ENCODE measurements at regions not wholly inside any gene's neighbourhood (a gene's known extent, or its start where the extent isn't known, plus 50 kb on each side); places are given as distances from the start of the nearest gene placed in this dataset.

DNA sequence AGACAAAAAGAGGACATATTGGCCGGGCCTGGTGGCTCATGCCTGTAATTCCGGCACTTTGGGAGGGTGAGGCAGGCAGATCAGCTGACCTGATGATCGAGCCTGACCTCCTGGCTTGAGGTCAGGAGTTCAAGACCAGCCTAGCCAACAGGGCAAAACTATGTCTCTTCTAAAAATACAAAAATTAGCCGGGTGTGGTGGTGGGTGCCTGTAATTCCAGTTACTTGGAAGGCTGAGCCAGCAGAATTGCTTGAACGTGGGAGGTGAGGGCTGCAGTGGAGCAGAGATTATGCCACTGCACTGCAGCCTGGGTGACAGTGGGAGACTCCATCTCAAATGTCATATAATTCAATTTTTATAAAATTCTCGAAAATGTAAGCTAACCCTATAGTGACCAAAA lies 84.5 kb downstream of the SEMA4F start:
- Histone ChIP-seq H3K79me2 (ENCODE audit: low read length) (no peaks in the 10 kb centered on the region), H3K4me3 (ENCODE audit: low read length) (no peak overlapping the region), H3K27ac (ENCODE audit: low read length) (no peak overlapping the region), H3K4me1 (ENCODE audit: insufficient read depth, low read length) (peaks cover 62% of the 10 kb centered on the region), H3F3A (ENCODE audit: low read length, unreplicated experiment) (peaks cover 17% of the 10 kb centered on the region), H3K9me3 (ENCODE audit: low read length) (peaks cover 5% of the 10 kb centered on the region; the same call in 1 of the 2 replicates), H3K9ac (ENCODE audit: low read length) (no peak overlapping the region), H4K20me1 (ENCODE audit: low read length) (no peaks in the 10 kb centered on the region), H3K36me3 (ENCODE audit: low read depth, low read length) (peaks cover 5% of the 10 kb centered on the region; the same call in 1 of the 2 replicates), H3K4me2 (ENCODE audit: low read length) (peak overlapping the region; percentile 57), H3K27me3 (ENCODE audit: low read length) (no peaks in the 10 kb centered on the region), H3K9me2 (replicated peaks; ENCODE audit: low read length) (no peaks in the 10 kb centered on the region), H2AFZ (ENCODE audit: low read length) (no peak overlapping the region)
- POLR2A ChIA-PET (ENCODE audit: unreplicated experiment) = no interaction called here
- TF ChIP-seq EZH2phosphoT487 (IDR thresholded peaks at IDR 0.05; ENCODE audit: borderline replicate concordance, low read length) (no peak), EZH2 (IDR thresholded peaks at IDR 0.05; ENCODE audit: low read length, unreplicated experiment) (no peak)
- TF ChIP-seq, protein P1, sequence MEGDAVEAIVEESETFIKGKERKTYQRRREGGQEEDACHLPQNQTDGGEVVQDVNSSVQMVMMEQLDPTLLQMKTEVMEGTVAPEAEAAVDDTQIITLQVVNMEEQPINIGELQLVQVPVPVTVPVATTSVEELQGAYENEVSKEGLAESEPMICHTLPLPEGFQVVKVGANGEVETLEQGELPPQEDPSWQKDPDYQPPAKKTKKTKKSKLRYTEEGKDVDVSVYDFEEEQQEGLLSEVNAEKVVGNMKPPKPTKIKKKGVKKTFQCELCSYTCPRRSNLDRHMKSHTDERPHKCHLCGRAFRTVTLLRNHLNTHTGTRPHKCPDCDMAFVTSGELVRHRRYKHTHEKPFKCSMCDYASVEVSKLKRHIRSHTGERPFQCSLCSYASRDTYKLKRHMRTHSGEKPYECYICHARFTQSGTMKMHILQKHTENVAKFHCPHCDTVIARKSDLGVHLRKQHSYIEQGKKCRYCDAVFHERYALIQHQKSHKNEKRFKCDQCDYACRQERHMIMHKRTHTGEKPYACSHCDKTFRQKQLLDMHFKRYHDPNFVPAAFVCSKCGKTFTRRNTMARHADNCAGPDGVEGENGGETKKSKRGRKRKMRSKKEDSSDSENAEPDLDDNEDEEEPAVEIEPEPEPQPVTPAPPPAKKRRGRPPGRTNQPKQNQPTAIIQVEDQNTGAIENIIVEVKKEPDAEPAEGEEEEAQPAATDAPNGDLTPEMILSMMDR (conservative IDR thresholded peaks at IDR 0.05; ENCODE audit: low read depth, low read length) = no peak
- CTCF ChIA-PET = no interaction called here
- DNase-seq (no peak), ATAC-seq (no peak)
- no TSS peak for BruUV-seq (replicated peaks)
- intact Hi-C loops (cut with micrococcal nuclease) = loop anchor here (2.0 kb wide), 1 partner anchor 20 kb away; no protein-coding TSS in a partner anchor

DNA sequence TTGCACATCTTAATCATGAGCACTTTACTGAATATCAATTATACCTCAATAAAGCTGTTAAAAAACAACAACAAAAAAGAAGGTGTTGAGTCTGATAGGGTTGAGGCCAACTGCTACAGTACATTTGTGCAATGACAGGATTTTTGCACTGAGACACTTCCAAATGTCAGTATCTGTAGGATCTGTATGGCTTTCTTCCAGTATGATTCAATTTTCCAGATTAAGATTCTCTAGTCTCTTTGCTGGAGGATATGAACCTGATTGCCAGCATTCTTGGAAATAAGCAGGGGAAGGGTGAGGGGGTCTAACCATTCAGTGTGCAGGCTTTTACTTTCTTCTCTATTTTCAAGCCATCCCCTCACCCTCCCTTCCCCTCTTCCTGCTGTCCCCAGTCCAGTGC lies 85.1 kb downstream of the SEMA4F start:
- Histone ChIP-seq H3K36me3 (ENCODE audit: low read depth, low read length) (peaks cover 5% of the 10 kb centered on the region; the same call in 1 of the 2 replicates), H4K20me1 (ENCODE audit: low read length) (no peaks in the 10 kb centered on the region), H3F3A (ENCODE audit: low read length, unreplicated experiment) (peaks cover 17% of the 10 kb centered on the region), H2AFZ (ENCODE audit: low read length) (no peak overlapping the region), H3K9ac (ENCODE audit: low read length) (no peak overlapping the region), H3K9me3 (ENCODE audit: low read length) (peaks cover 5% of the 10 kb centered on the region; the same call in 1 of the 2 replicates), H3K4me2 (ENCODE audit: low read length) (peak overlapping the region; percentile 57), H3K79me2 (ENCODE audit: low read length) (no peaks in the 10 kb centered on the region), H3K27me3 (ENCODE audit: low read length) (no peaks in the 10 kb centered on the region), H3K27ac (ENCODE audit: low read length) (peak overlapping the region; percentile 89), H3K4me1 (ENCODE audit: insufficient read depth, low read length) (peaks cover 58% of the 10 kb centered on the region), H3K4me3 (ENCODE audit: low read length) (no peak overlapping the region), H3K9me2 (replicated peaks; ENCODE audit: low read length) (no peaks in the 10 kb centered on the region)
- CTCF ChIA-PET = no interaction called here
- POLR2A ChIA-PET (ENCODE audit: unreplicated experiment) = no interaction called here
- intact Hi-C loops (cut with micrococcal nuclease) = loop anchor here (2.0 kb wide), 1 partner anchor 20 kb away; no protein-coding TSS in a partner anchor
- ATAC-seq (peak; percentile 9; the same call in 1 of the 2 replicates), DNase-seq (peak; percentile 68)
- TF ChIP-seq, protein P1 (conservative IDR thresholded peaks at IDR 0.05; ENCODE audit: low read depth, low read length) = no peak
- TF ChIP-seq EZH2 (IDR thresholded peaks at IDR 0.05; ENCODE audit: low read length, unreplicated experiment) (no peak), EZH2phosphoT487 (IDR thresholded peaks at IDR 0.05; ENCODE audit: borderline replicate concordance, low read length) (no peak)
- BruUV-seq (replicated peaks) = no TSS peak

DNA sequence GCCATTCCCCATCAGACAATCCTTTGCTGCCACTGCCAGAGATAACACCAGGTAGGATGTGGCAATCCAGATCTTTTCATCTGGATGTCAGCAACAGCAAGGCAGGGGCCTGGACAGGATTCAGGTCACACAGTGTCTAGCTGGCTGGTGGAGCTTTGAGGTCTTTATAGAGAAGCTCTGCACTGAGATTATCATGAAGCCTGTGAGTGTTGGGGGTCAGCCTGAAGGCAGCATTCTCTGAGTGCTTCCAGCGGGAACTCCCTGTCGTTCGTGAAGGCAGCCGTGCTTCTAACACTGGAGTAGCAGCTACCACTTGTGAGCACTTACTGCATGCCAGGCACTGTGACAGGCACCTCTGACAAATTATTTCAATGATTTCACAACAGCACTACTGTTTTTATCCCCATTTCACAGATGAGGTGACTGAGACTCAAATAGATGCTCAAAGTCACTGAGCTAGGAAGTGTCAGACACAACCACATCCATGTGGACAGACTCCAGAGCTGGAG lies 85.7 kb downstream of the SEMA4F start:
- H3K79me2 ChIP-seq (ENCODE audit: low read length) = no peaks in the 10 kb centered on the region
- no peaks in the 10 kb centered on the region for H3K27me3 ChIP-seq (ENCODE audit: low read length)
- peaks cover 5% of the 10 kb centered on the region; the same call in 1 of the 2 replicates for H3K36me3 ChIP-seq (ENCODE audit: low read depth, low read length)
- TF ChIP-seq EZH2phosphoT487 (IDR thresholded peaks at IDR 0.05; ENCODE audit: borderline replicate concordance, low read length) = no peak
- TF ChIP-seq, protein P1 (conservative IDR thresholded peaks at IDR 0.05; ENCODE audit: low read depth, low read length) = no peak
- TF ChIP-seq EZH2 (IDR thresholded peaks at IDR 0.05; ENCODE audit: low read length, unreplicated experiment) = no peak
- no peak overlapping the region for H3K4me3 ChIP-seq (ENCODE audit: low read length)
- H2AFZ ChIP-seq (ENCODE audit: low read length) = no peak overlapping the region
- ChIA-PET CTCF (no interaction called here), POLR2A (ENCODE audit: unreplicated experiment) (no interaction called here)
- no peaks in the 10 kb centered on the region for H3K9me2 ChIP-seq (replicated peaks; ENCODE audit: low read length)
- no peak overlapping the region for H3K9ac ChIP-seq (ENCODE audit: low read length)
- intact Hi-C loops (cut with micrococcal nuclease) = loop anchor here (2.0 kb wide), 2 partner anchors 21 to 95 kb away; partner anchors contain the start of gene HK2
- no TSS peak for BruUV-seq (replicated peaks)
- peaks cover 51% of the 10 kb centered on the region for H3K4me1 ChIP-seq (ENCODE audit: insufficient read depth, low read length)
- H3K27ac ChIP-seq (ENCODE audit: low read length) = peak overlapping the region; percentile 89
- no peaks in the 10 kb centered on the region for H4K20me1 ChIP-seq (ENCODE audit: low read length)
- H3K4me2 ChIP-seq (ENCODE audit: low read length) = peak overlapping the region; percentile 73
- H3F3A ChIP-seq (ENCODE audit: low read length, unreplicated experiment) = peaks cover 17% of the 10 kb centered on the region
- peaks cover 5% of the 10 kb centered on the region; the same call in 1 of the 2 replicates for H3K9me3 ChIP-seq (ENCODE audit: low read length)
- no peak for DNase-seq
- ATAC-seq = no peak

All from PC-3 (cell line).